ENCODE measurements at regions not wholly inside any gene's neighbourhood (a gene's known extent, or its start where the extent isn't known, plus 50 kb on each side); places are given as distances from the start of the nearest gene placed in this dataset.
"Not testable (repeated sequence)": the region's sequence is repeated elsewhere in the genome, so short reads cannot be mapped to it uniquely, and the experiment has no call there.

- H3K9me3 ChIP-seq (ENCODE audit: control insufficient read depth, low read length): peaks cover 2% of the 10 kb centered on the region
- no peaks in the 10 kb centered on the region for H3K27me3 ChIP-seq (ENCODE audit: control insufficient read depth in 1 of 2, insufficient read depth in 2 of 2, low read length in 1 of 2)
- no peaks in the 10 kb centered on the region for H3K4me1 ChIP-seq (ENCODE audit: control insufficient read depth in 1 of 2, insufficient read depth in 2 of 2, low read length in 2 of 2)
- intact Hi-C loops (cut with DNase I): no loop called here
- DNase-seq: no peak
- ATAC-seq (ENCODE audit: low FRiP score): no peak
- H3K27ac ChIP-seq (ENCODE audit: low read depth in 1 of 2, low read length in 2 of 2): no peak overlapping the region
- no peaks in the 10 kb centered on the region for H3K36me3 ChIP-seq (ENCODE audit: control insufficient read depth in 1 of 2, insufficient read depth in 2 of 2, low read length in 1 of 2)
- no peak overlapping the region for H3K4me3 ChIP-seq (ENCODE audit: low read length in 2 of 2)
Observed at GRCh38 chr11:57047610-57048009, 58.9 kb downstream of the OR5AK2 start.

GRCh38 chr11:57049749-57050148 is 61.0 kb downstream of the OR5AK2 start:
- Histone ChIP-seq H3K27ac (ENCODE audit: low read depth in 1 of 2, low read length in 2 of 2) (no peak overlapping the region), H3K4me3 (ENCODE audit: low read length in 2 of 2) (no peak overlapping the region), H3K36me3 (ENCODE audit: control insufficient read depth in 1 of 2, insufficient read depth in 2 of 2, low read length in 1 of 2) (no peaks in the 10 kb centered on the region), H3K4me1 (ENCODE audit: control insufficient read depth in 1 of 2, insufficient read depth in 2 of 2, low read length in 2 of 2) (no peaks in the 10 kb centered on the region), H3K9me3 (ENCODE audit: control insufficient read depth, low read length) (peaks cover 2% of the 10 kb centered on the region), H3K27me3 (ENCODE audit: control insufficient read depth in 1 of 2, insufficient read depth in 2 of 2, low read length in 1 of 2) (no peaks in the 10 kb centered on the region)
- DNase-seq: no peak
- no peak for ATAC-seq (ENCODE audit: low FRiP score)
- intact Hi-C loops (cut with DNase I): no loop called here
- WGBS, 2 donors: 82 to 84% methylated on average over 4 of the region's 4 CpGs

- no peak overlapping the region for H3K4me3 ChIP-seq (ENCODE audit: low read length in 2 of 2)
- H3K27me3 ChIP-seq (ENCODE audit: control insufficient read depth in 1 of 2, insufficient read depth in 2 of 2, low read length in 1 of 2): no peaks in the 10 kb centered on the region
- no peaks in the 10 kb centered on the region for H3K4me1 ChIP-seq (ENCODE audit: control insufficient read depth in 1 of 2, insufficient read depth in 2 of 2, low read length in 2 of 2)
- intact Hi-C loops (cut with DNase I): no loop called here
- no peak overlapping the region for H3K27ac ChIP-seq (ENCODE audit: low read depth in 1 of 2, low read length in 2 of 2)
- H3K36me3 ChIP-seq (ENCODE audit: control insufficient read depth in 1 of 2, insufficient read depth in 2 of 2, low read length in 1 of 2): no peaks in the 10 kb centered on the region
- H3K9me3 ChIP-seq (ENCODE audit: control insufficient read depth, low read length): no peaks in the 10 kb centered on the region
- no peak for ATAC-seq (ENCODE audit: low FRiP score)
- DNase-seq: no peak
Observed at GRCh38 chr11:57054817-57055216, 66.1 kb downstream of the OR5AK2 start.

- no peaks in the 10 kb centered on the region for H3K27me3 ChIP-seq (ENCODE audit: control insufficient read depth in 1 of 2, insufficient read depth in 2 of 2, low read length in 1 of 2)
- H3K4me1 ChIP-seq (ENCODE audit: control insufficient read depth in 1 of 2, insufficient read depth in 2 of 2, low read length in 2 of 2): no peaks in the 10 kb centered on the region
- no peaks in the 10 kb centered on the region for H3K9me3 ChIP-seq (ENCODE audit: control insufficient read depth, low read length)
- H3K4me3 ChIP-seq (ENCODE audit: low read length in 2 of 2): no peak overlapping the region
- intact Hi-C loops (cut with DNase I): no loop called here
- no peak overlapping the region for H3K27ac ChIP-seq (ENCODE audit: low read depth in 1 of 2, low read length in 2 of 2)
- H3K36me3 ChIP-seq (ENCODE audit: control insufficient read depth in 1 of 2, insufficient read depth in 2 of 2, low read length in 1 of 2): no peaks in the 10 kb centered on the region
- DNase-seq (no peak), ATAC-seq (ENCODE audit: low FRiP score) (no peak)
- 95 to 100% methylated on average over 2 of the region's 2 CpGs for WGBS, 2 donors
Observed at GRCh38 chr11:57055744-57056143, 67.0 kb downstream of the OR5AK2 start.

GRCh38 chr11:57056735-57057134 is 68.0 kb downstream of the OR5AK2 start:
- H3K27ac ChIP-seq (ENCODE audit: low read depth in 1 of 2, low read length in 2 of 2): no peak overlapping the region
- 68 to 71% methylated on average over 3 of the region's 3 CpGs for WGBS, 2 donors
- DNase-seq (no peak), ATAC-seq (ENCODE audit: low FRiP score) (no peak)
- no peaks in the 10 kb centered on the region for H3K36me3 ChIP-seq (ENCODE audit: control insufficient read depth in 1 of 2, insufficient read depth in 2 of 2, low read length in 1 of 2)
- no peaks in the 10 kb centered on the region for H3K4me1 ChIP-seq (ENCODE audit: control insufficient read depth in 1 of 2, insufficient read depth in 2 of 2, low read length in 2 of 2)
- no peak overlapping the region for H3K4me3 ChIP-seq (ENCODE audit: low read length in 2 of 2)
- H3K9me3 ChIP-seq (ENCODE audit: control insufficient read depth, low read length): no peaks in the 10 kb centered on the region
- intact Hi-C loops (cut with DNase I): no loop called here
- H3K27me3 ChIP-seq (ENCODE audit: control insufficient read depth in 1 of 2, insufficient read depth in 2 of 2, low read length in 1 of 2): no peaks in the 10 kb centered on the region

GRCh38 chr11:57057561-57057960 is 68.8 kb downstream of the OR5AK2 start:
- Histone ChIP-seq H3K36me3 (ENCODE audit: control insufficient read depth in 1 of 2, insufficient read depth in 2 of 2, low read length in 1 of 2) (no peaks in the 10 kb centered on the region), H3K4me1 (ENCODE audit: control insufficient read depth in 1 of 2, insufficient read depth in 2 of 2, low read length in 2 of 2) (no peaks in the 10 kb centered on the region), H3K9me3 (ENCODE audit: control insufficient read depth, low read length) (no peaks in the 10 kb centered on the region), H3K27me3 (ENCODE audit: control insufficient read depth in 1 of 2, insufficient read depth in 2 of 2, low read length in 1 of 2) (no peaks in the 10 kb centered on the region), H3K27ac (ENCODE audit: low read depth in 1 of 2, low read length in 2 of 2) (no peak overlapping the region), H3K4me3 (ENCODE audit: low read length in 2 of 2) (no peak overlapping the region)
- ATAC-seq (ENCODE audit: low FRiP score) (no peak), DNase-seq (no peak)
- intact Hi-C loops (cut with DNase I): no loop called here

GRCh38 chr11:57062957-57063356 is 74.2 kb downstream of the OR5AK2 start:
- H3K4me3 ChIP-seq (ENCODE audit: low read length in 2 of 2); H3K27ac ChIP-seq (ENCODE audit: low read depth in 1 of 2, low read length in 2 of 2); ATAC-seq (ENCODE audit: low FRiP score); intact Hi-C loops (cut with DNase I); H3K27me3 ChIP-seq (ENCODE audit: control insufficient read depth in 1 of 2, insufficient read depth in 2 of 2, low read length in 1 of 2); DNase-seq; H3K36me3 ChIP-seq (ENCODE audit: control insufficient read depth in 1 of 2, insufficient read depth in 2 of 2, low read length in 1 of 2); H3K4me1 ChIP-seq (ENCODE audit: control insufficient read depth in 1 of 2, insufficient read depth in 2 of 2, low read length in 2 of 2); H3K9me3 ChIP-seq (ENCODE audit: control insufficient read depth, low read length): not testable (repeated sequence)
- WGBS, 2 donors: 92 to 93% methylated on average over 7 of the region's 7 CpGs

GRCh38 chr11:57069942-57070341 is 81.2 kb downstream of the OR5AK2 start:
- Histone ChIP-seq H3K4me1 (ENCODE audit: control insufficient read depth in 1 of 2, insufficient read depth in 2 of 2, low read length in 2 of 2) (no peaks in the 10 kb centered on the region), H3K27ac (ENCODE audit: low read depth in 1 of 2, low read length in 2 of 2) (no peak overlapping the region), H3K4me3 (ENCODE audit: low read length in 2 of 2) (no peak overlapping the region), H3K9me3 (ENCODE audit: control insufficient read depth, low read length) (no peaks in the 10 kb centered on the region), H3K27me3 (ENCODE audit: control insufficient read depth in 1 of 2, insufficient read depth in 2 of 2, low read length in 1 of 2) (no peaks in the 10 kb centered on the region), H3K36me3 (ENCODE audit: control insufficient read depth in 1 of 2, insufficient read depth in 2 of 2, low read length in 1 of 2) (no peaks in the 10 kb centered on the region)
- ATAC-seq (ENCODE audit: low FRiP score): no peak
- DNase-seq: no peak
- 71 to 88% methylated on average over 1 of the region's 1 CpG for WGBS, 2 donors
- intact Hi-C loops (cut with DNase I): no loop called here

- Histone ChIP-seq H3K27ac (ENCODE audit: low read depth in 1 of 2, low read length in 2 of 2) (peak overlapping the region in 1 of 2 donors; percentile 54), H3K9me3 (ENCODE audit: control insufficient read depth, low read length) (no peaks in the 10 kb centered on the region), H3K4me1 (ENCODE audit: control insufficient read depth in 1 of 2, insufficient read depth in 2 of 2, low read length in 2 of 2) (no peaks in the 10 kb centered on the region), H3K4me3 (ENCODE audit: low read length in 2 of 2) (no peak overlapping the region), H3K36me3 (ENCODE audit: control insufficient read depth in 1 of 2, insufficient read depth in 2 of 2, low read length in 1 of 2) (no peaks in the 10 kb centered on the region), H3K27me3 (ENCODE audit: control insufficient read depth in 1 of 2, insufficient read depth in 2 of 2, low read length in 1 of 2) (no peaks in the 10 kb centered on the region)
- no peak for DNase-seq
- intact Hi-C loops (cut with DNase I): no loop called here
- ATAC-seq (ENCODE audit: low FRiP score): no peak
Observed at GRCh38 chr11:57071829-57072228, 83.1 kb downstream of the OR5AK2 start.

GRCh38 chr11:57072640-57073039 is 83.9 kb downstream of the OR5AK2 start:
- Histone ChIP-seq H3K27me3 (ENCODE audit: control insufficient read depth in 1 of 2, insufficient read depth in 2 of 2, low read length in 1 of 2) (no peaks in the 10 kb centered on the region), H3K4me1 (ENCODE audit: control insufficient read depth in 1 of 2, insufficient read depth in 2 of 2, low read length in 2 of 2) (no peaks in the 10 kb centered on the region), H3K36me3 (ENCODE audit: control insufficient read depth in 1 of 2, insufficient read depth in 2 of 2, low read length in 1 of 2) (no peaks in the 10 kb centered on the region), H3K27ac (ENCODE audit: low read depth in 1 of 2, low read length in 2 of 2) (no peak overlapping the region), H3K4me3 (ENCODE audit: low read length in 2 of 2) (no peak overlapping the region), H3K9me3 (ENCODE audit: control insufficient read depth, low read length) (no peaks in the 10 kb centered on the region)
- intact Hi-C loops (cut with DNase I): no loop called here
- no peak for DNase-seq
- peak; percentile 82 for ATAC-seq (ENCODE audit: low FRiP score)
